GM21381 (cell line): ENCODE measurements at regions not wholly inside any gene's neighbourhood (a gene's known extent, or its start where the extent isn't known, plus 50 kb on each side); places are given as distances from the start of the nearest gene placed in this dataset.
"Not testable (repeated sequence)": the region's sequence is repeated elsewhere in the genome, so short reads cannot be mapped to it uniquely, and the experiment has no call there.

Experiments used
- ATAC-seq: cut with Tn5 transposase; IDR thresholded peaks from one replicate; pipeline ENCODE4 v1.9.1; 2021; ENCODE audit warnings: mild to moderate bottlenecking, moderate library complexity; ENCODE audit not compliant: unreplicated experiment

GRCh38 chr1:60950224-60951063 is 131.9 kb upstream of the NFIA start:
- no peak for ATAC-seq

- ATAC-seq, result no peak
These were observed 132.5 kb upstream of the NFIA start for GRCh38 chr1:60949826-60950197.

GRCh38 chr1:60949154-60949825 is 133.1 kb upstream of the NFIA start:
- ATAC-seq, result no peak

GRCh38 chr1:60948486-60948885 is 133.9 kb upstream of the NFIA start:
- ATAC-seq, result no peak

GRCh38 chr1:60947367-60947766 is 135.0 kb upstream of the NFIA start:
- no peak for ATAC-seq

GRCh38 chr1:60942896-60943638 is 139.3 kb upstream of the NFIA start:
- no peak for ATAC-seq

- ATAC-seq, result no peak
These were observed 140.1 kb upstream of the NFIA start for GRCh38 chr1:60942291-60942690.

- ATAC-seq, result not testable (repeated sequence)
These were observed 141.7 kb upstream of the NFIA start for GRCh38 chr1:60940685-60941084.

GRCh38 chr1:60937720-60938119 is 144.6 kb upstream of the NFIA start:
- no peak for ATAC-seq

- ATAC-seq, result no peak
These were observed 145.6 kb upstream of the NFIA start for GRCh38 chr1:60936591-60937342.

- ATAC-seq, result no peak
These were observed 146.2 kb upstream of the NFIA start for GRCh38 chr1:60936163-60936562.

GRCh38 chr1:60935599-60936110 is 146.7 kb upstream of the NFIA start:
- ATAC-seq, result no peak

- no peak for ATAC-seq
These were observed 152.2 kb upstream of the NFIA start for GRCh38 chr1:60930130-60930529.

GRCh38 chr1:60924964-60925798 is 157.2 kb upstream of the NFIA start:
- no peak for ATAC-seq

GRCh38 chr1:60924165-60924564 is 158.2 kb upstream of the NFIA start:
- ATAC-seq, result no peak

GRCh38 chr1:60923389-60924087 is 158.8 kb upstream of the NFIA start:
- ATAC-seq, result no peak

- no peak for ATAC-seq
These were observed 160.1 kb upstream of the NFIA start for GRCh38 chr1:60922304-60922703.

- no peak for ATAC-seq
These were observed 161.2 kb upstream of the NFIA start for GRCh38 chr1:60921175-60921574.

GRCh38 chr1:60920561-60920960 is 161.8 kb upstream of the NFIA start:
- no peak for ATAC-seq
